K562 (cell line): ENCODE measurements at regions not wholly inside any gene's neighbourhood (a gene's known extent, or its start where the extent isn't known, plus 50 kb on each side); places are given as distances from the start of the nearest gene placed in this dataset.

Experiments used
- ATAC-seq: fragments of 200-7000 bp; cut with Tn5 transposase; 3 replicates; pipeline ENCODE4 v1.9.1; 2020; ENCODE audit warnings: moderate library complexity
- BruUV-seq: library from RNA; stranded (reverse); fragments of 400-500 nt; replicated peaks from 2 replicates; lab custom pipeline; 2021; lab: Mats Ljungman, UMichigan
- CTCF ChIA-PET: fragments of 300-600 bp; formaldehyde crosslinking; extraction: SDS; loops from one replicate; lab custom pipeline; 2021; ENCODE audit warnings: low intra/inter-chr PET ratio; lab: Yijun Ruan, JAX
- POLR2A ChIA-PET: fragments of 300-600, 350-650 bp; sonication (Branson Sonifier 250); formaldehyde crosslinking; extraction: SDS; loops from one replicate; lab custom pipeline; 2021; ENCODE audit warnings: antibody characterized with exemption, inconsistent platforms; lab: Yijun Ruan, JAX
- DNase-seq, 4 experiments: peaks; one replicate each; pipeline versions ENCODE4 v3.0.0 to v3.0.0-alpha.2; 2011 to 2018; ENCODE audit warnings: low spot score in 3 of 4, mixed read lengths in 3 of 4; ENCODE audit errors: extremely low read depth in 1 of 4
- FAIRE-seq: peaks from 2 replicates; lab custom pipeline; 2011; peaks lifted over from hg19 to GRCh38; lab: Jason Lieb, UNC
- H2AFZ ChIP-seq: 2 replicates; pipeline ENCODE4 v1.6.0; 2011; ENCODE audit warnings: low read depth, low read length, control low read depth, inconsistent platforms
- H3K27ac ChIP-seq: fragments of 200-600 bp; 3 replicates; pipeline ENCODE4 v1.8.0; 2011; ENCODE audit warnings: low read depth, mild to moderate bottlenecking, control low read depth, inconsistent platforms, low read length, moderate library complexity, mixed read lengths; ENCODE audit errors: extremely low read depth
- H3K27me3 ChIP-seq, 2 experiments: fragments of 300-600 bp in 1 of 2; 2 replicates in 1 of 2; 3 replicates in 1 of 2; pipeline versions ENCODE4 v1.6.0 to v1.8.0; 2011; ENCODE audit warnings: inconsistent platforms in 2 of 2, low read length in 2 of 2, mild to moderate bottlenecking in 1 of 2, mixed read lengths in 1 of 2, moderate library complexity in 1 of 2; ENCODE audit not compliant: control insufficient read depth in 2 of 2, insufficient read depth in 2 of 2
- H3K36me3 ChIP-seq: fragments of 300-600 bp; 3 replicates; pipeline ENCODE4 v1.8.0; 2011; ENCODE audit warnings: mild to moderate bottlenecking, low read length, inconsistent platforms; ENCODE audit not compliant: control insufficient read depth, insufficient read depth
- H3K4me1 ChIP-seq, 2 experiments: fragments of 200-600 bp in 1 of 2; replicated peaks in 1 of 2; 2 replicates in 1 of 2; 3 replicates in 1 of 2; pipeline versions ENCODE4 v1.5.1 to v1.8.0; 2011; ENCODE audit warnings: inconsistent platforms in 2 of 2, low read length in 2 of 2, mild to moderate bottlenecking in 1 of 2, mixed read lengths in 1 of 2, moderate library complexity in 1 of 2; ENCODE audit not compliant: control insufficient read depth in 2 of 2, insufficient read depth in 2 of 2
- H3K4me2 ChIP-seq: 2 replicates; pipeline ENCODE4 v1.6.1; 2011; ENCODE audit warnings: low read length, control low read depth, inconsistent platforms, mixed read lengths; ENCODE audit not compliant: insufficient read depth
- H3K4me3 ChIP-seq: fragments of 200-600 bp; sonication (generic), shearing (Covaris generic); 2 replicates; pipeline ENCODE4 v1.5.1; 2016; ENCODE audit warnings: control low read depth, inconsistent platforms
- H3K79me2 ChIP-seq: fragments of 200-600 bp; 3 replicates; pipeline ENCODE4 v1.8.0; 2011; ENCODE audit warnings: low read length, inconsistent platforms; ENCODE audit not compliant: control insufficient read depth, insufficient read depth
- H3K9ac ChIP-seq, 2 experiments: 2 replicates each; pipeline versions ENCODE4 v1.6.0 to v1.6.1; 2011; ENCODE audit warnings: low read depth in 2 of 2, low read length in 2 of 2, control low read depth in 1 of 2, inconsistent platforms in 1 of 2, mild to moderate bottlenecking in 1 of 2, mixed read lengths in 1 of 2; ENCODE audit not compliant: insufficient read depth in 1 of 2
- H3K9me1 ChIP-seq: one replicate; pipeline ENCODE4 v1.6.0; 2011; ENCODE audit warnings: inconsistent platforms, mild to moderate bottlenecking, low read length, moderate library complexity; ENCODE audit not compliant: control insufficient read depth, insufficient read depth
- H3K9me3 ChIP-seq: replicated peaks from 2 replicates; pipeline ENCODE4 v1.5.1; 2011; ENCODE audit warnings: low read depth, low read length, inconsistent platforms; ENCODE audit not compliant: control insufficient read depth, insufficient read depth
- H4K20me1 ChIP-seq: replicated peaks from 2 replicates; pipeline ENCODE4 v1.6.1; 2011; ENCODE audit warnings: low read length, inconsistent platforms, mixed read lengths; ENCODE audit not compliant: control insufficient read depth, insufficient read depth
- BMI1 ChIP-seq: fragments of 150-350 bp; IDR thresholded peaks from 2 replicates; pipeline ENCODE4 v1.6.1; 2014; ENCODE audit warnings: low read length
- DACH1 ChIP-seq: fragments of 450-650 bp; IDR thresholded peaks from 2 replicates; pipeline ENCODE4 v1.6.1; 2018; ENCODE audit not compliant: partially characterized antibody
- DMBX1 ChIP-seq: fragments of 250-450 bp; sonication (Bioruptor Pico); IDR thresholded peaks from 2 replicates; pipeline ENCODE4 v1.8.0; 2022; ENCODE audit warnings: inconsistent platforms, mild to moderate bottlenecking, moderate library complexity, borderline replicate concordance
- OTX1 ChIP-seq: fragments of 450-650 bp; formaldehyde crosslinking; IDR thresholded peaks from 2 replicates; pipeline ENCODE4 v1.4.0; 2022; ENCODE audit warnings: mild to moderate bottlenecking
- TRIM24 ChIP-seq, 2 experiments: fragments of 450-650 bp; IDR thresholded peaks; 2 replicates each; pipeline ENCODE4 v1.6.1; 2016
- U2AF2 ChIP-seq: fragments of 200-400 bp; formaldehyde crosslinking; optimal IDR thresholded peaks from 2 replicates; pipeline ENCODE3; 2017; ENCODE audit warnings: low read depth, mild to moderate bottlenecking, low read length
- ZFX ChIP-seq: sonication (generic); formaldehyde crosslinking; IDR thresholded peaks from 2 replicates; pipeline ENCODE4 v1.8.0; 2022; ENCODE audit warnings: mild to moderate bottlenecking, missing genetic modification reagents, moderate library complexity
- WGBS: fragments of 100-300 bp; shearing (Covaris generic); methylation state at CpG from one replicate; pipeline ENCODE4 v1.1.6; 2016; ENCODE audit warnings: low coverage, mixed read lengths; ENCODE audit not compliant: insufficient coverage; ENCODE audit errors: missing lambda C conversion rate; 5-methylcytosine and 5-hydroxymethylcytosine counted together
- in situ Hi-C: fragments of 300-500 bp; cut with MboI; formaldehyde crosslinking; loops from 4 replicates; pipeline ENCODE4 v1.15.0; 2018; ENCODE audit warnings: inconsistent platforms, mixed read lengths
- intact Hi-C: fragments of 100-400 bp; cut with micrococcal nuclease; formaldehyde crosslinking; loops from 2 replicates; pipeline ENCODE4 v1.14.2; 2022
- TF ChIP-seq, protein P1 (sequence below), 2 experiments: fragments of 250-450 bp in 1 of 2; fragments of 450-650 bp in 1 of 2; sonication (Bioruptor Pico) in 1 of 2; IDR thresholded peaks; 2 replicates each; pipeline versions ENCODE4 v1.6.1 to v1.8.0; 2016 to 2021; ENCODE audit warnings: mild to moderate bottlenecking in 2 of 2, moderate library complexity in 2 of 2, missing compliant biosample characterization in 1 of 2, missing genetic modification characterization in 1 of 2
- TF ChIP-seq, protein P2 (sequence below): sonication (generic); formaldehyde crosslinking; IDR thresholded peaks from 2 replicates; pipeline ENCODE4 v1.8.1; 2022; ENCODE audit warnings: missing genetic modification reagents
- TF ChIP-seq, protein P3 (sequence below): fragments of 250-450 bp; sonication (Bioruptor Pico); IDR thresholded peaks from 2 replicates; pipeline ENCODE4 v1.4.0; 2020; ENCODE audit warnings: mild to moderate bottlenecking, moderate library complexity
- TF ChIP-seq, protein P4 (sequence below): IDR thresholded peaks from 2 replicates; pipeline ENCODE4 v1.6.1; 2016; ENCODE audit warnings: missing genetic modification characterization, missing compliant biosample characterization

DNA sequence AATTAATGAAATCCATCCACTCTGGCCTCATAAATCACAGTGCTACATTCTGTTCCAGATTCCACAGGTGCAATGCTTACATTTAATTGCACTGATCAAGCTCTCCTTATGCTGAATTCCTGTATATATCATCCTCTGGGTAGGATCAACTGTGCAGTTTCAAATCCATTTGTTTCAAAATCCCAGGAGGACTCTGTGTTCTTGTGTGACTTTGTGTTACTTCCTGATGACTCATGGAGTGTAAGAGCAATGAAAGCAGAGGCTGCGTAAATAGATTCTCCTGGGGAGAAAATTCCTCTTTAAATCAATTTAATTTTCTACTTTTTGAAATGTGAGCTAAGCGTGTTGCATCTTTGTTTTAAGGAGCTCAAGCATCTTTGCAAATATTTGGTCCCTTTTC, 752.7 kb downstream of the METTL15 start:
- Histone ChIP-seq H4K20me1 (no peaks in the 10 kb centered on the region), H3K9me3 (0 out of 2 replicates have a peak, but pooled peaks cover 1% of the 10 kb centered on the region), H3K4me1 (no peaks in the 10 kb centered on the region), H3K9me1 (no peaks in the 10 kb centered on the region), H3K79me2 (no peaks in the 10 kb centered on the region)
- intact Hi-C loops: no loop called here
- WGBS: 0% methylated on average over 2 of the region's 2 CpGs
- CTCF ChIA-PET: no interaction called here
- POLR2A ChIA-PET: no interaction called here
- DNase-seq: no peak
- no peak for TF ChIP-seq U2AF2
- TF ChIP-seq BMI1: no peak
- TF ChIP-seq, protein P1, sequence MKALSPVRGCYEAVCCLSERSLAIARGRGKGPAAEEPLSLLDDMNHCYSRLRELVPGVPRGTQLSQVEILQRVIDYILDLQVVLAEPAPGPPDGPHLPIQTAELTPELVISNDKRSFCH (CRISPR knock-in tag; IDR thresholded peaks at IDR 0.05): no peak
- TF ChIP-seq, protein P1 (tag; IDR thresholded peaks at IDR 0.05): no peak
- no peak for TF ChIP-seq DMBX1 (CRISPR knock-in tag)
- TF ChIP-seq, all 486 proteins: peak for 0
- Histone ChIP-seq H3K4me2 (no peak overlapping the region), H3K27ac (no peak overlapping the region), H3K36me3 (no peaks in the 10 kb centered on the region), H3K9ac (no peak overlapping the region), H2AFZ (no peak overlapping the region), H3K4me3 (no peak overlapping the region), H3K27me3 (no peaks in the 10 kb centered on the region)
- FAIRE-seq (no peak), ATAC-seq (no peak)
- BruUV-seq: no TSS peak
- in situ Hi-C loops: no loop called here

DNA sequence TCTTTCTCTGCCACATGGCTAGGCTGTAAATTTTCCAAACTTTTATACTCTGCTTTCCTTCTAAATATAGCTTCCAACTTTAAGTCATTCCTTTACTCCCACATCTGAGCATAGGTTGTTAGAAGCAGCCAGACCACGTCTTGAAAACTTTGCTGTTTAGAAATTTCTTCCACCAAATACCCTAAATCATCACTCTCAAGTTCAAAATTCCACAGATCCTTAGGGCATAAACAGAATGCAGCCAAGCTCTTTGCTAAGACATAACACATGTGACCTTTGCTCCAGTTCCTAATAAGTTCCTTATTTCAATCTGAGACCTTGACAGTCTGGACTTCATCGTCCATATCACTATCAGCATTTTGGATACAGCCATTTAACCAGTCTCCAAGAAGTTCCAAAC, 749.9 kb downstream of the METTL15 start:
- no peak overlapping the region for H3K4me3 ChIP-seq
- no peaks in the 10 kb centered on the region for H3K9me1 ChIP-seq
- H3K36me3 ChIP-seq: no peaks in the 10 kb centered on the region
- ATAC-seq: no peak
- H3K9me3 ChIP-seq: 0 out of 2 replicates have a peak, but pooled peaks cover 1% of the 10 kb centered on the region
- H3K4me1 ChIP-seq: no peaks in the 10 kb centered on the region
- H3K27ac ChIP-seq: no peak overlapping the region
- intact Hi-C loops: no loop called here
- H3K27me3 ChIP-seq: no peaks in the 10 kb centered on the region
- H2AFZ ChIP-seq: no peak overlapping the region
- FAIRE-seq: no peak
- no peaks in the 10 kb centered on the region for H4K20me1 ChIP-seq
- H3K79me2 ChIP-seq: no peaks in the 10 kb centered on the region
- no peak overlapping the region for H3K9ac ChIP-seq
- H3K4me2 ChIP-seq: no peak overlapping the region
- 0% methylated on average over 2 of the region's 2 CpGs for WGBS
- no peak for DNase-seq
- in situ Hi-C loops: no loop called here
- CTCF ChIA-PET: no interaction called here
- POLR2A ChIA-PET: no interaction called here
- BruUV-seq: no TSS peak
- TF ChIP-seq, protein P2, sequence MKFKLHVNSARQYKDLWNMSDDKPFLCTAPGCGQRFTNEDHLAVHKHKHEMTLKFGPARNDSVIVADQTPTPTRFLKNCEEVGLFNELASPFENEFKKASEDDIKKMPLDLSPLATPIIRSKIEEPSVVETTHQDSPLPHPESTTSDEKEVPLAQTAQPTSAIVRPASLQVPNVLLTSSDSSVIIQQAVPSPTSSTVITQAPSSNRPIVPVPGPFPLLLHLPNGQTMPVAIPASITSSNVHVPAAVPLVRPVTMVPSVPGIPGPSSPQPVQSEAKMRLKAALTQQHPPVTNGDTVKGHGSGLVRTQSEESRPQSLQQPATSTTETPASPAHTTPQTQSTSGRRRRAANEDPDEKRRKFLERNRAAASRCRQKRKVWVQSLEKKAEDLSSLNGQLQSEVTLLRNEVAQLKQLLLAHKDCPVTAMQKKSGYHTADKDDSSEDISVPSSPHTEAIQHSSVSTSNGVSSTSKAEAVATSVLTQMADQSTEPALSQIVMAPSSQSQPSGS (CRISPR knock-in tag): no peak
- no peak for TF ChIP-seq DACH1
- TF ChIP-seq, protein P3, sequence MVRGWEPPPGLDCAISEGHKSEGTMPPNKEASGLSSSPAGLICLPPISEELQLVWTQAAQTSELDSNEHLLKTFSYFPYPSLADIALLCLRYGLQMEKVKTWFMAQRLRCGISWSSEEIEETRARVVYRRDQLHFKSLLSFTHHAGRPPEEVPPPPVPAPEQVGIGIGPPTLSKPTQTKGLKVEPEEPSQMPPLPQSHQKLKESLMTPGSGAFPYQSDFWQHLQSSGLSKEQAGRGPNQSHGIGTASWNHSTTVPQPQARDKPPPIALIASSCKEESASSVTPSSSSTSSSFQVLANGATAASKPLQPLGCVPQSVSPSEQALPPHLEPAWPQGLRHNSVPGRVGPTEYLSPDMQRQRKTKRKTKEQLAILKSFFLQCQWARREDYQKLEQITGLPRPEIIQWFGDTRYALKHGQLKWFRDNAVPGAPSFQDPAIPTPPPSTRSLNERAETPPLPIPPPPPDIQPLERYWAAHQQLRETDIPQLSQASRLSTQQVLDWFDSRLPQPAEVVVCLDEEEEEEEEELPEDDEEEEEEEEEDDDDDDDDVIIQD (CRISPR knock-in tag): no peak
- TF ChIP-seq, protein P4, sequence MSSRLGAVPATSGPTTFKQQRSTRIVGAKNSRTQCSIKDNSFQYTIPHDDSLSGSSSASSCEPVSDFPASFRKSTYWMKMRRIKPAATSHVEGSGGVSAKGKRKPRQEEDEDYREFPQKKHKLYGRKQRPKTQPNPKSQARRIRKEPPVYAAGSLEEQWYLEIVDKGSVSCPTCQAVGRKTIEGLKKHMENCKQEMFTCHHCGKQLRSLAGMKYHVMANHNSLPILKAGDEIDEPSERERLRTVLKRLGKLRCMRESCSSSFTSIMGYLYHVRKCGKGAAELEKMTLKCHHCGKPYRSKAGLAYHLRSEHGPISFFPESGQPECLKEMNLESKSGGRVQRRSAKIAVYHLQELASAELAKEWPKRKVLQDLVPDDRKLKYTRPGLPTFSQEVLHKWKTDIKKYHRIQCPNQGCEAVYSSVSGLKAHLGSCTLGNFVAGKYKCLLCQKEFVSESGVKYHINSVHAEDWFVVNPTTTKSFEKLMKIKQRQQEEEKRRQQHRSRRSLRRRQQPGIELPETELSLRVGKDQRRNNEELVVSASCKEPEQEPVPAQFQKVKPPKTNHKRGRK: no peak
- no peak for TF ChIP-seq TRIM24 (IDR thresholded peaks at IDR 0.05)
- TF ChIP-seq OTX1 (CRISPR knock-in tag): no peak
- TF ChIP-seq ZFX: no peak
